ENCODE measurements at regions not wholly inside any gene's neighbourhood (a gene's known extent, or its start where the extent isn't known, plus 50 kb on each side); places are given as distances from the start of the nearest gene placed in this dataset.

DNA sequence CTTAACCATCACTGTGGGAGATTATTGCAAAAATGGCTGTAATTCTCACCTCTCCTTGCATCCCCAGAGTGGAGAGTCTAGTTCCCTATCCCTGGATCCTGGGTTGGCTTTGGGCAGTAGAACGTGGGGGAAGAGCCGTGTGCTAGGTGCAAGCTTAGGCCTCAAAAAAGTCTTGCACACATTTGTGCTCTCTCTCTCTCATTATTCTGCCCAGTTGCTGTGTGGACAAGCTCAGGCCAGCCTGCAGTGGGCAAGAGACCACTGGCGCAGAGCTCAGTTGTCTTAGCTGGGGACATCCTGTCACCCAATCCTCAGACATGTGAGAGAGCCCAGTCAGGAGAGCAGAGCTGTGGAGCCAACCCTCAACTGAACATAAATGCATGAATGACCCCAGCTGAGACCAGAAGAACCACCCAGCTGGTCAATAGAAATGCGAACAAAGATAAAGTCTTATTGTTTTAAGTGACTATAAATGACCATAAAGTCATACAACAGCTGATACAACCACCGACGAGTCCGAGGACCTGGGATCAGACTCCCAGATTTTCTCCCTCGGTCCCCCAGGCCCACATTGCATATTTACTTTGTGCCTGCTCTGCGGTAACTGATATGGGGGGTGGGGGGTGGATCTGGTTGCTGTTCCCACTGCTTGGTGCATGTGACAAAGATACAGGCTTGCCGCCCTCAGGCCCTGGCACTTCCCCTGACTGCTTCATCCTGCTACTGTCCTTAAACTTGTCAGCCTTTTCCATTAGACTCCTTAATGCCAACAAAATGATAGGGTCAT is 166.4 kb upstream of the MVB12B start:
- TF ChIP-seq, protein P1, sequence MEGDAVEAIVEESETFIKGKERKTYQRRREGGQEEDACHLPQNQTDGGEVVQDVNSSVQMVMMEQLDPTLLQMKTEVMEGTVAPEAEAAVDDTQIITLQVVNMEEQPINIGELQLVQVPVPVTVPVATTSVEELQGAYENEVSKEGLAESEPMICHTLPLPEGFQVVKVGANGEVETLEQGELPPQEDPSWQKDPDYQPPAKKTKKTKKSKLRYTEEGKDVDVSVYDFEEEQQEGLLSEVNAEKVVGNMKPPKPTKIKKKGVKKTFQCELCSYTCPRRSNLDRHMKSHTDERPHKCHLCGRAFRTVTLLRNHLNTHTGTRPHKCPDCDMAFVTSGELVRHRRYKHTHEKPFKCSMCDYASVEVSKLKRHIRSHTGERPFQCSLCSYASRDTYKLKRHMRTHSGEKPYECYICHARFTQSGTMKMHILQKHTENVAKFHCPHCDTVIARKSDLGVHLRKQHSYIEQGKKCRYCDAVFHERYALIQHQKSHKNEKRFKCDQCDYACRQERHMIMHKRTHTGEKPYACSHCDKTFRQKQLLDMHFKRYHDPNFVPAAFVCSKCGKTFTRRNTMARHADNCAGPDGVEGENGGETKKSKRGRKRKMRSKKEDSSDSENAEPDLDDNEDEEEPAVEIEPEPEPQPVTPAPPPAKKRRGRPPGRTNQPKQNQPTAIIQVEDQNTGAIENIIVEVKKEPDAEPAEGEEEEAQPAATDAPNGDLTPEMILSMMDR (IDR thresholded peaks at IDR 0.05), result no peak
- no peak for TF ChIP-seq POLR2A (IDR thresholded peaks at IDR 0.05)

Measured in right lobe of liver (tissue), 4 donors.